ENCODE measurements at regions not wholly inside any gene's neighbourhood (a gene's known extent, or its start where the extent isn't known, plus 50 kb on each side); places are given as distances from the start of the nearest gene placed in this dataset.
"Not testable (repeated sequence)": the region's sequence is repeated elsewhere in the genome, so short reads cannot be mapped to it uniquely, and the experiment has no call there.

DNA sequence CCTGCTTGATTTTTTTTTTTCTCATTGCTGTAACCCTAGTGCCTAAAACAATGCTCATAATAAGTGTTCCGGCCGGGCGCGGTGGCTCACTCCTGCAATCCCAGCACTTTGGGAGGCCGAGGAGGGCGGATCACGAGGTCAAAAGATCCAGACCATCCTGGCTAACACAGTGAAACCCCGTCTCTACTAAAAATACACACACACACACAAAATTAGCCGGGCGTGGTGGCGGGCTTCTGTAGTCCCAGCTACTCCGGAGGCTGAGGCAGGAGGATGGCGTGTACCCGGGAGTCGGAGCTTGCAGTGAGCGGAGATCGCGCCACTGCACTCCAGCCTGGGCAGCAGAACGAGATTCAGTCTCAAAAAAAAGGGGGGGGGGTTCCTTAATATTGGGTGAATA lies 214.0 kb upstream of the HSF2 start:
- not testable (repeated sequence) for TF ChIP-seq CTCF, POLR2A (IDR thresholded peaks at IDR 0.05)

All from heart left ventricle (tissue), 13 donors.